SK-N-SH (cell line): ENCODE measurements at regions not wholly inside any gene's neighbourhood (a gene's known extent, or its start where the extent isn't known, plus 50 kb on each side); places are given as distances from the start of the nearest gene placed in this dataset.

Experiments used
- CTCF ChIA-PET: fragments of 300-600, 350-600 bp; formaldehyde crosslinking; extraction: SDS; loops from one replicate; lab custom pipeline; 2021; lab: Yijun Ruan, JAX
- POLR2A ChIA-PET: fragments of 350-600 bp; sonication (Branson Sonifier 250); formaldehyde crosslinking; extraction: SDS; loops from one replicate; lab custom pipeline; 2020; ENCODE audit warnings: antibody characterized with exemption, inconsistent platforms; lab: Yijun Ruan, JAX
- DNase-seq: peaks from one replicate; pipeline ENCODE4 v3.0.0; 2012
- H2AFZ ChIP-seq: fragments of 200-600 bp; sonication (generic); 2 replicates; pipeline ENCODE4 v1.8.1; 2016; ENCODE audit warnings: antibody characterized with exemption, mild to moderate bottlenecking, low read depth
- H3F3A ChIP-seq: fragments of 200-600 bp; sonication (generic); replicated peaks from 2 replicates; pipeline ENCODE3; 2016; ENCODE audit warnings: antibody characterized with exemption, mild to moderate bottlenecking; ENCODE audit not compliant: insufficient read depth
- H3K27ac ChIP-seq, 2 experiments: fragments of 200-500 bp in 1 of 2; fragments of 200-600 bp in 1 of 2; sonication (Bioruptor generic) in 1 of 2; sonication (generic), shearing (Covaris generic) in 1 of 2; 2 replicates each; pipeline versions ENCODE4 v1.5.1 to v1.6.1; 2014 to 2016; ENCODE audit warnings: low read depth in 2 of 2, inconsistent platforms in 1 of 2, low read length in 1 of 2, mild to moderate bottlenecking in 1 of 2, mixed read lengths in 1 of 2
- H3K27me3 ChIP-seq: fragments of 200-600 bp; sonication (generic), shearing (Covaris generic); 2 replicates; pipeline ENCODE4 v1.6.1; 2016; ENCODE audit warnings: mixed run types; ENCODE audit not compliant: insufficient read depth
- H3K36me3 ChIP-seq, 2 experiments: fragments of 200-500 bp in 1 of 2; fragments of 200-600 bp in 1 of 2; sonication (Bioruptor generic) in 1 of 2; sonication (generic) in 1 of 2; replicated peaks in 1 of 2; 2 replicates each; pipeline versions ENCODE3 to v1.5.1; 2014 to 2016; ENCODE audit warnings: low read length in 1 of 2, mild to moderate bottlenecking in 1 of 2; ENCODE audit not compliant: insufficient read depth in 2 of 2, control insufficient read depth in 1 of 2
- H3K4me1 ChIP-seq, 2 experiments: fragments of 200-500 bp in 1 of 2; fragments of 200-600 bp in 1 of 2; sonication (Bioruptor generic) in 1 of 2; sonication (generic), shearing (Covaris generic) in 1 of 2; 2 replicates each; pipeline versions ENCODE4 v1.5.1 to v1.6.1; 2014 to 2016; ENCODE audit warnings: low read depth in 1 of 2, low read length in 1 of 2, mixed run types in 1 of 2; ENCODE audit not compliant: insufficient read depth in 2 of 2, control insufficient read depth in 1 of 2
- H3K4me2 ChIP-seq: fragments of 200-600 bp; sonication (generic), shearing (Covaris generic); 2 replicates; pipeline ENCODE4 v1.6.1; 2017; ENCODE audit warnings: mixed run types
- H3K4me3 ChIP-seq, 2 experiments: fragments of 200-500 bp in 1 of 2; fragments of 200-600 bp in 1 of 2; sonication (Bioruptor generic) in 1 of 2; sonication (generic), shearing (Covaris generic) in 1 of 2; 2 replicates each; pipeline versions ENCODE4 v1.5.1 to v1.8.1; 2014 to 2016; ENCODE audit warnings: low read depth in 2 of 2, inconsistent platforms in 1 of 2, low read length in 1 of 2, mild to moderate bottlenecking in 1 of 2, mixed read lengths in 1 of 2, moderate library complexity in 1 of 2
- H3K79me2 ChIP-seq: fragments of 200-600 bp; sonication (generic); 2 replicates; pipeline ENCODE4 v1.8.1; 2017; ENCODE audit warnings: mild to moderate bottlenecking; ENCODE audit not compliant: insufficient read depth
- H3K9ac ChIP-seq: fragments of 200-600 bp; sonication (generic); 2 replicates; pipeline ENCODE4 v1.6.1; 2017; ENCODE audit warnings: mixed run types
- H3K9me2 ChIP-seq: fragments of 200-600 bp; sonication (generic); 2 replicates; pipeline ENCODE4 v1.6.1; 2017; ENCODE audit warnings: mixed run types
- H3K9me3 ChIP-seq: fragments of 200-600 bp; sonication (generic); 2 replicates; pipeline ENCODE4 v1.6.1; 2017; ENCODE audit warnings: mixed run types, mild to moderate bottlenecking, moderate library complexity
- H4K20me1 ChIP-seq: fragments of 200-600 bp; sonication (generic); 2 replicates; pipeline ENCODE4 v1.6.1; 2017; ENCODE audit warnings: mild to moderate bottlenecking, mixed run types; ENCODE audit not compliant: insufficient read depth
- ELF1 ChIP-seq: IDR thresholded peaks from 2 replicates; pipeline ENCODE4 v1.4.0; 2012
- JUND ChIP-seq: IDR thresholded peaks from 2 replicates; pipeline ENCODE4 v1.4.0; 2012
- MEF2A ChIP-seq: IDR thresholded peaks from 2 replicates; pipeline ENCODE4 v1.4.0; 2012; ENCODE audit warnings: low read depth, borderline replicate concordance
- RAD21 ChIP-seq: IDR thresholded peaks from 2 replicates; pipeline ENCODE4 v1.6.1; 2012; ENCODE audit warnings: mild to moderate bottlenecking, low read length
- TAF1 ChIP-seq: IDR thresholded peaks from 2 replicates; pipeline ENCODE4 v1.6.1; 2012; ENCODE audit warnings: low read depth, mild to moderate bottlenecking, low read length, moderate library complexity, borderline replicate concordance
- TEAD4 ChIP-seq: IDR thresholded peaks from 2 replicates; pipeline ENCODE4 v1.4.0; 2012; ENCODE audit warnings: mild to moderate bottlenecking, borderline replicate concordance; ENCODE audit not compliant: insufficient read depth
- USF1 ChIP-seq: IDR thresholded peaks from 2 replicates; pipeline ENCODE4 v1.4.0; 2012; ENCODE audit warnings: low read depth, borderline replicate concordance
- USF2 ChIP-seq: fragments of 150-350 bp; IDR thresholded peaks from 2 replicates; pipeline ENCODE4 v1.6.1; 2017; ENCODE audit warnings: antibody characterized with exemption, low read length, low read depth, borderline replicate concordance
- WGBS: methylation state at CpG from one replicate; pipeline ENCODE4 v1.1.6; 2017; ENCODE audit warnings: low lambda C conversion rate; 5-methylcytosine and 5-hydroxymethylcytosine counted together
- TF ChIP-seq, protein P1 (sequence below): IDR thresholded peaks from 2 replicates; pipeline ENCODE4 v1.6.1; 2012; ENCODE audit warnings: mild to moderate bottlenecking, low read depth, low read length, moderate library complexity
- TF ChIP-seq, protein P2 (sequence below): IDR thresholded peaks from 2 replicates; pipeline ENCODE4 v1.4.0; 2012; ENCODE audit warnings: low read depth, borderline replicate concordance

DNA sequence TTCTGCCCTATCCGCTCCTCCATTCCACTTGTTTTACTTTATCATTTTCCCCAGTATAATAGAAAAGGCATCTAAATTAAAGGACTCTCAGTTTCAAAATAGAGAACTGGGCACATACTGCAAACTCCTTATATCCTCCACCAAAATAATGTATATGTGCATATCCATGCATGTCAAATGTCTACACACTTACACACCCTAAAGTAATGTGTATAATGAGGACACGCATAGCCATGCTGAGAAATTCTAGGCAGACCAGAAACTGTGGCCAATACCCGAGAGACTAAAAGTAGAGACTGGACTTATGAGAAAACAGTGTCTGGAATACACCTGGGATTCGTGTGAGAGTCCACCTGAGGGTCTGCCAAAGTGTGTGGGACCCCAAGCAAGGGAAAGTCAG lies 183.5 kb downstream of the CWF19L2 start:
- no peak overlapping the region for H3K27ac ChIP-seq
- DNase-seq, result no peak
- no peaks in the 10 kb centered on the region for H3K27me3 ChIP-seq
- ChIA-PET POLR2A (no interaction called here), CTCF (no interaction called here)
- H3K9me3 ChIP-seq, result no peaks in the 10 kb centered on the region
- no peaks in the 10 kb centered on the region for H3F3A ChIP-seq
- H3K79me2 ChIP-seq, result no peaks in the 10 kb centered on the region
- no peaks in the 10 kb centered on the region for H4K20me1 ChIP-seq
- H3K4me1 ChIP-seq, result no peaks in the 10 kb centered on the region
- no peak overlapping the region for H3K9ac ChIP-seq
- no peaks in the 10 kb centered on the region for H3K9me2 ChIP-seq
- WGBS, result 24% methylated on average over 4 of the region's 4 CpGs
- no peak overlapping the region for H3K4me3 ChIP-seq
- no peak overlapping the region for H3K4me2 ChIP-seq
- TF ChIP-seq TEAD4, result no peak
- TF ChIP-seq TAF1, result no peak
- TF ChIP-seq, protein P1, sequence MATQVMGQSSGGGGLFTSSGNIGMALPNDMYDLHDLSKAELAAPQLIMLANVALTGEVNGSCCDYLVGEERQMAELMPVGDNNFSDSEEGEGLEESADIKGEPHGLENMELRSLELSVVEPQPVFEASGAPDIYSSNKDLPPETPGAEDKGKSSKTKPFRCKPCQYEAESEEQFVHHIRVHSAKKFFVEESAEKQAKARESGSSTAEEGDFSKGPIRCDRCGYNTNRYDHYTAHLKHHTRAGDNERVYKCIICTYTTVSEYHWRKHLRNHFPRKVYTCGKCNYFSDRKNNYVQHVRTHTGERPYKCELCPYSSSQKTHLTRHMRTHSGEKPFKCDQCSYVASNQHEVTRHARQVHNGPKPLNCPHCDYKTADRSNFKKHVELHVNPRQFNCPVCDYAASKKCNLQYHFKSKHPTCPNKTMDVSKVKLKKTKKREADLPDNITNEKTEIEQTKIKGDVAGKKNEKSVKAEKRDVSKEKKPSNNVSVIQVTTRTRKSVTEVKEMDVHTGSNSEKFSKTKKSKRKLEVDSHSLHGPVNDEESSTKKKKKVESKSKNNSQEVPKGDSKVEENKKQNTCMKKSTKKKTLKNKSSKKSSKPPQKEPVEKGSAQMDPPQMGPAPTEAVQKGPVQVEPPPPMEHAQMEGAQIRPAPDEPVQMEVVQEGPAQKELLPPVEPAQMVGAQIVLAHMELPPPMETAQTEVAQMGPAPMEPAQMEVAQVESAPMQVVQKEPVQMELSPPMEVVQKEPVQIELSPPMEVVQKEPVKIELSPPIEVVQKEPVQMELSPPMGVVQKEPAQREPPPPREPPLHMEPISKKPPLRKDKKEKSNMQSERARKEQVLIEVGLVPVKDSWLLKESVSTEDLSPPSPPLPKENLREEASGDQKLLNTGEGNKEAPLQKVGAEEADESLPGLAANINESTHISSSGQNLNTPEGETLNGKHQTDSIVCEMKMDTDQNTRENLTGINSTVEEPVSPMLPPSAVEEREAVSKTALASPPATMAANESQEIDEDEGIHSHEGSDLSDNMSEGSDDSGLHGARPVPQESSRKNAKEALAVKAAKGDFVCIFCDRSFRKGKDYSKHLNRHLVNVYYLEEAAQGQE, result no peak
- no peak for TF ChIP-seq ELF1
- TF ChIP-seq, protein P2, sequence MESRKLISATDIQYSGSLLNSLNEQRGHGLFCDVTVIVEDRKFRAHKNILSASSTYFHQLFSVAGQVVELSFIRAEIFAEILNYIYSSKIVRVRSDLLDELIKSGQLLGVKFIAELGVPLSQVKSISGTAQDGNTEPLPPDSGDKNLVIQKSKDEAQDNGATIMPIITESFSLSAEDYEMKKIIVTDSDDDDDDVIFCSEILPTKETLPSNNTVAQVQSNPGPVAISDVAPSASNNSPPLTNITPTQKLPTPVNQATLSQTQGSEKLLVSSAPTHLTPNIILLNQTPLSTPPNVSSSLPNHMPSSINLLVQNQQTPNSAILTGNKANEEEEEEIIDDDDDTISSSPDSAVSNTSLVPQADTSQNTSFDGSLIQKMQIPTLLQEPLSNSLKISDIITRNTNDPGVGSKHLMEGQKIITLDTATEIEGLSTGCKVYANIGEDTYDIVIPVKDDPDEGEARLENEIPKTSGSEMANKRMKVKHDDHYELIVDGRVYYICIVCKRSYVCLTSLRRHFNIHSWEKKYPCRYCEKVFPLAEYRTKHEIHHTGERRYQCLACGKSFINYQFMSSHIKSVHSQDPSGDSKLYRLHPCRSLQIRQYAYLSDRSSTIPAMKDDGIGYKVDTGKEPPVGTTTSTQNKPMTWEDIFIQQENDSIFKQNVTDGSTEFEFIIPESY, result no peak
- no peaks in the 10 kb centered on the region for H3K36me3 ChIP-seq
- H2AFZ ChIP-seq, result no peak overlapping the region

- no peaks in the 10 kb centered on the region for H3K36me3 ChIP-seq
- WGBS, result 27% methylated on average over 4 of the region's 5 CpGs
- no peaks in the 10 kb centered on the region for H3K27me3 ChIP-seq
- H3K79me2 ChIP-seq, result no peaks in the 10 kb centered on the region
- no peak overlapping the region for H3K27ac ChIP-seq
- no peak overlapping the region for H3K4me3 ChIP-seq
- H3K9me2 ChIP-seq, result no peaks in the 10 kb centered on the region
- H2AFZ ChIP-seq, result no peak overlapping the region
- no peak overlapping the region for H3K9ac ChIP-seq
- POLR2A ChIA-PET, result no interaction called here
- no peak for TF ChIP-seq USF1
- no peak for TF ChIP-seq RAD21
- no peak for TF ChIP-seq USF2
- no peak for TF ChIP-seq TAF1
- TF ChIP-seq JUND, result no peak
- no peak for TF ChIP-seq MEF2A
- CTCF ChIA-PET, result no interaction called here
- no peaks in the 10 kb centered on the region for H3F3A ChIP-seq
- no peaks in the 10 kb centered on the region for H3K4me1 ChIP-seq
- DNase-seq, result no peak
- no peaks in the 10 kb centered on the region for H3K9me3 ChIP-seq
- no peak overlapping the region for H3K4me2 ChIP-seq
- H4K20me1 ChIP-seq, result no peaks in the 10 kb centered on the region
Observed at GRCh38 chr11:107272561-107272960, 185.1 kb downstream of the CWF19L2 start.
